ENCODE measurements at regions not wholly inside any gene's neighbourhood (a gene's known extent, or its start where the extent isn't known, plus 50 kb on each side); places are given as distances from the start of the nearest gene placed in this dataset.
A peak's percentile ranks its signal among the peaks of the same experiment; 100 is the strongest.

GRCh38 chr20:6611911-6612605, 155.4 kb upstream of the BMP2 start:
- no peak for DNase-seq

- no peak for DNase-seq
Measured at GRCh38 chr20:6606651-6607050, 160.8 kb upstream of the BMP2 start.

- DNase-seq: no peak
Measured at GRCh38 chr20:6605055-6605935, 162.2 kb upstream of the BMP2 start.

DNA sequence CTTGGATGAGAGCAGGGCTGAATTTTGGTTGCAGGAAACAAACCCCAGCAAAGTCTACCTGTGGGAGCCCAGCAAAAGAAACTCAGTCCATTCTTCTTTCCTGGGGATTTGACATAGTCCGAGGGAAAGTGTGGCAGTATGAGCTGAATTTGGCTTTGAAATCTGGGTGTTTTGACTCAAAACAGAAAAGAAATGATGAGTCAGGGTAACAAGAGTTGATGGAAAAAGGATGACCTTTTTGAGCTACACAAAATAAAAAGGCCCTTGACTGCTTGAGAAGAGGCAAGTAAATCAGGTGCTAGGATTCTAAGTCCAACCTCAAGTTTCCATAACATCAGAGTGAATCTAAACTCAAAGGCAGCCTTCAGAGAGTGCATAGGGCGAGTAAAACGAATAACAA, 163.3 kb upstream of the BMP2 start:
- DNase-seq: no peak

DNA sequence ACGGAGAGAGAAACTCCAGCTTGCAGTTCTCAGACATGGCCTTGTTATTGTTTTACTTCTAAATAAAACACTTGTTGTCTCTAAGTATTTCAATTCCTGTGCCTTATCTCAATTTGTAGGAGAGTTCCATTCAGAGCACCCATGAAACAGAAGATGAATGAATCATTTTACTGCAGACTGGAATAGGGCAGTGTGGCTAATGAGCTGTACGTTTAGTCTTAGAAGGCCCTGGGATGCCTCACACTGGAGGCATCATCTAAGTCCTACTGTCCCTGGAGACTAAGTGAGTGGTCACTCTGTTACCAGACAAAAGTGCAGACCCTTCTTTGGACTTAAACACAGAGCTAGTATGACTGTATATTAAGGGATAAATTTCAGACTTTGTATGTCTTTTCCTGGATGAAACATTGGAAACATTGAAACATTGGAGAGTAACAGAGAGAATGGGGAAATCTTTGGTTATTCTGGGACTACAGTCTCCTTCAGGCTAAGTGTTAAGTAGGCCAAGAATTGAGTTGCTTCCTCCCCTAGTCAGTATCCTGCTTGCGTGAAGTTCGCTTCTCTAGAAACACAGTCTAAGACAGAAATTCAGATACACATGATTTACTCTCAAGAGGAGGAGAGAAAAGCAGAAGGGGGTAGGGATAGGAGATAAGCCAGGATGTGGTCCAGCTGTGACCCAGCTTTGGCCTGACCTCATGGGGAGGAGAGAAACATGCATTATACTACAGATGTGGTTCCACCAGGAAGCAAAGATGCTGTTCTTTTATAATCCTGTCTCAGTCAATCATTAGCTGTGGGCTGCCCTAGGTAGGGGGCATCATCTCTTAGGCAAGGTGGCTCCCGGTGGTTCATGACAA, 167.4 kb upstream of the BMP2 start:
- DNase-seq: no peak

- DNase-seq: no peak
Measured at GRCh38 chr20:6595704-6596103, 171.8 kb upstream of the BMP2 start.

- DNase-seq: peak; percentile 39
Measured at GRCh38 chr20:6590891-6591637, 176.4 kb upstream of the BMP2 start.

- DNase-seq: no peak
Measured at GRCh38 chr20:6588296-6588695, 179.2 kb upstream of the BMP2 start.

- DNase-seq: no peak
Measured at GRCh38 chr20:6583134-6583738, 184.2 kb upstream of the BMP2 start.

- DNase-seq: no peak
Measured at GRCh38 chr20:6582449-6582848, 185.0 kb upstream of the BMP2 start.

- DNase-seq: no peak
Measured at GRCh38 chr20:6580486-6580885, 187.0 kb upstream of the BMP2 start.

DNA sequence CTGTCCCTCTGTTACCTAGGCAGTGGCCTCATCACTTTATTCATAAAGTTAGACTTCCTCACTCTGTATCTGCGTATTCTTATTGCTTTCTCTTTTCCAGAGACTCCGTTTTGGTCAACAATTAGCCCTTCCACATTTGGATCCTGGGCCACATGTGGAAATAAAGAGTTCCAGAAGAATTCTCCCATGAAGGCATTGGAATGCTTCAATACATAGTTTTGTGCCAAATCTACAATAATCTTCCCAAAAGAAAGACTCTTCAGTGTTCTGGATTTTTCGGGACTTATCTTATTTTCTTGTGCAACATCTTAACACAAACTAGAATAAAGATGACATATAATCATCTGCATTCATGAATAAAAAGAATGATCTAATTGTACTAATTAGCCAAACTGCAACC, 187.7 kb upstream of the BMP2 start:
- DNase-seq: no peak

DNA sequence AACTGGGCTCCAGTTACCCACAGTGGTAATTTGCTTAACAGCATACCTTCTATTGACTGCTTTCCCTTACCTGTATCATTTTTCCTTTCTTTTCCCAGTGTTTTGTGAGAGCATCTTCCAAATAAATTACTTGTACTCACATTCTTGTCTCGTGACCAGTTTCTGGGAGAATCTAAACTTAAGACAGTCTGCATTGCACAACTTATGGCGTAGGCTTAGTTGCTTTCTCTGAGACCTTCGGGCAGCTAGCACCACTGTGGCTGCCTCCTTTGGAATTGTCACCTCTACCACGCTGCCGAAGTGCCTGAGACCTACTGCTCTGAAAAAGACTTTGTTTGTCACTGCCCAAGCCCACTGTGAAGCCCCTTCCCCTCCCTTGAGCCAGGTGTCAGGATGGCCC, 188.1 kb upstream of the BMP2 start:
- DNase-seq: no peak

DNA sequence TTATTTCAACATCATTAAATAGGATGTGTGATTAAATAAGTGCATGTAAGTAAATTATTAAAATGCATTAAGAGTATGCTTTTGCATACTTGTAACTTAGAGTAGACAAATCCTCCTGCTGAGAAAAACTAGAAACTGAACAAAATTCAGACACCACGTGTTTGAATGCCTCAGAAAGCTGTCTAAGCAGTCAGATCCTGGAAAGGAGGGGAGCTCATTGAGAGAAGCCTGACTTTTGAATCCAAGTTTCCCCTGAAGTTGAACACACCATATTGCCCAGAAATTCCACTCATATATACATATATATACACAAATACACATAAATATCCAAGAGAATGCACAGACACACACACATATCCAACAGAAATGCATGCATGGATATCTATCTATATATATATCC, 190.0 kb upstream of the BMP2 start:
- DNase-seq: no peak

- DNase-seq: no peak
Measured at GRCh38 chr20:6576726-6577125, 190.8 kb upstream of the BMP2 start.

- no peak for DNase-seq
Measured at GRCh38 chr20:6575912-6576401, 191.5 kb upstream of the BMP2 start.

DNA sequence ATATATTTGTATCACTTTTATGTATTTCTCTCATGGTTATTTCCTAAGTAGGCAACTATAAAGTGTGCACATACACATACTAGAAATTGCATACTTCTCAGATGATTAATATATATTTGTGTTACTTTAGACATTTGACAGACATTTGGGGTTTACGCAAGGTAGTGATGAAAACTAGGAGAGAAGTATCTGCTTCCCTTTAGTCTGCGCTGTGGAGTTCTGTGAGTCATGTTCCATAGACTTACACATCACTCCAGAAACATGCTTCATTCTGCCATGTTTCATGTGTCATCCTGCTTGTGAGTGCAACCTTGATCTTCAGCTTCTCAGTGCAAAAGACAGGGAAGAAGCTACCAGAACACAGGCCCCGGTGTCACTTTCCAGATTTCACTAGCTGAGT, 200.7 kb upstream of the BMP2 start:
- DNase-seq: no peak

DNA sequence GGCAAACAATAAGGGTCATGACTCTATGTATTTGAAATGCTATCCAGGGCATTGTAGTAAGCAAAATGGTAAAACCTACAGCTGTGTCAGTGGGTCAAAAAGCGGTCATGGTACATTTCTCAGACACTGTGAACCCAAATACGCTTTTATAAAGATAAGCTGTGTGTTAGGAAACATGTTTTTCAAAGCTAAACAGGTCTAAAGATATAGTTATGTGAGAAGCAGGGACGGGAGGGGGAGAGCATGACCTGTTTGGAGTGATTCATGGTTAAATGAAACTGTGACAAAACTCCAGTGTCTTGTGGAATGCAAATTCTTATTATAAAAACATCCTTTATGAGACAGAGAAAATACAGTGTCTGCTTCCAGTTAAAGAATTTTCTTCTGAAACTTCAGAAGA, 205.4 kb upstream of the BMP2 start:
- no peak for DNase-seq

- no peak for DNase-seq
Measured at GRCh38 chr20:6560978-6561377, 206.5 kb upstream of the BMP2 start.

DNA sequence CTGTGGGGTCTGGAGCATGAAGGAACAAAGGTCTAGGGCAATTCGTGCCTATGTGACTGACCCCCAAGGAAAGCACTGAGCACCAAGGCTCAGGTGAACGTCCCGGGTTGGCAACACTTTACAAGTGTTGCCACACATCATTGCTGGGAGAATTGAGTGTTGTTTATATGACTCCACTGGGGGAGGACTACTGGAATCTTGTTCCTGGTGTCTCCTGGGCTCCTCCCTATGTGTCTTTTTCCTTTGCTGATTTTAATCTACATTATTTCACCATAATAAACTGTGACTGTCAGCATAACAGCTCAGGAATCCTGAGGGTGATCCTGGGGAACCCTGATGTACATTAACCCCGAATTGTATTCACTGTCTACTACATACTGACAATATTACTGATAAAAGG, 207.7 kb upstream of the BMP2 start:
- DNase-seq: no peak

GRCh38 chr20:6558341-6558740, 209.1 kb upstream of the BMP2 start:
- DNase-seq: no peak
